ENCODE measurements at regions not wholly inside any gene's neighbourhood (a gene's known extent, or its start where the extent isn't known, plus 50 kb on each side); places are given as distances from the start of the nearest gene placed in this dataset.
"Not testable (repeated sequence)": the region's sequence is repeated elsewhere in the genome, so short reads cannot be mapped to it uniquely, and the experiment has no call there.

GRCh38 chr16:16489466-16489865 is 110.5 kb downstream of the NPIPA7 start:
- H2BK5ac ChIP-seq (ENCODE audit: low read depth, low read length, poor library complexity, severe bottlenecking); H2BK20ac ChIP-seq (ENCODE audit: low read depth, low read length); H3K27me3 ChIP-seq (ENCODE audit: control insufficient read depth, insufficient read depth, low read length); H3K18ac ChIP-seq (ENCODE audit: low read depth, low read length); H2BK15ac ChIP-seq (ENCODE audit: low read depth, low read length); DNase-seq; H3K9me1 ChIP-seq (ENCODE audit: insufficient read depth, low read length); H4K5ac ChIP-seq (ENCODE audit: low read depth, low read length); H3K27ac ChIP-seq (ENCODE audit: insufficient read depth, low read length); CTCF ChIA-PET; H4K20me1 ChIP-seq (ENCODE audit: insufficient read depth, low read length); H2AK5ac ChIP-seq (ENCODE audit: low read depth, low read length); H4K8ac ChIP-seq (ENCODE audit: low read depth in 2 of 2, low read length in 2 of 2); H3K56ac ChIP-seq (ENCODE audit: extremely low read depth, insufficient read depth, low read length); H4K91ac ChIP-seq (ENCODE audit: insufficient read depth, low read depth, low read length); H3K79me1 ChIP-seq (ENCODE audit: low read depth in 1 of 2, low read length in 2 of 2); H3K23ac ChIP-seq (ENCODE audit: low read depth, low read length); H3K14ac ChIP-seq (replicated peaks; ENCODE audit: low read depth, low read length); H3K4me3 ChIP-seq (ENCODE audit: insufficient read depth, low read depth, low read length); H3K9ac ChIP-seq (ENCODE audit: low read depth, low read length); H3K4me1 ChIP-seq (ENCODE audit: control insufficient read depth, insufficient read depth, low read length); H3K4me2 ChIP-seq (ENCODE audit: low read depth, low read length); intact Hi-C loops (cut with micrococcal nuclease); BruUV-seq (replicated peaks); H3K4ac ChIP-seq (ENCODE audit: low read depth, low read length); POLR2A ChIA-PET (ENCODE audit: unreplicated experiment); H2AK9ac ChIP-seq (replicated peaks; ENCODE audit: low read depth, low read length, poor library complexity); H3K9me3 ChIP-seq (ENCODE audit: control insufficient read depth, insufficient read depth, low read length); H3K36me3 ChIP-seq (ENCODE audit: control insufficient read depth, insufficient read depth, low read length); dilution Hi-C loops (cut with HindIII; ENCODE audit: low sequenced_read_pairs, unreplicated experiment); H2BK120ac ChIP-seq (ENCODE audit: low read depth, low read length); in situ Hi-C loops (cut with MboI; ENCODE audit: low sequenced_read_pairs); H2AFZ ChIP-seq (replicated peaks; ENCODE audit: low read length, poor library complexity); ATAC-seq (ENCODE audit: low read depth): not testable (repeated sequence)
- WGBS, 2 experiments (ENCODE audit: extremely low coverage in 2 of 2, insufficient read length in 1 of 2) = no CpG with 5 or more reads among the region's 15 CpGs

DNA sequence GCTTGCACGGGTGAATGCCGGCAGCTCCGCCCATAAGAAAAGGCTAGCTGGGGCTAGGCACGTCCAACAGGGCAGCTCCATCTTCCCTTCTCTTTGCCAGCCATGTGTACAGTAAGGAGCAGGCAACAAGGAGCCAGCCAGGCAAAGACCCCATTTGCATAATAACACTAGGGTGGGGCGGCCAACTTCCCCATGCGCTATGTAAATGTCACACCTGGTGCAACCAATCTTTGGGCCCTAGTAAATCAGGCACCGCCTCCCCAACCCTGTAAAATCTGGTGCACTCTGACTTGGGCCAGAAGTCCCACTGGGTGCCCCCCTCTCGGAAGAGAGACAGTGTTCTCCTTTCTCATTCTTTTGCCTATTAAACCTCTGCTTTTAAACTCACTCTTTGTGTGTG is 115.2 kb downstream of the NPIPA7 start:
- H4K5ac ChIP-seq (ENCODE audit: low read depth, low read length); H3K14ac ChIP-seq (replicated peaks; ENCODE audit: low read depth, low read length); H3K27ac ChIP-seq (ENCODE audit: insufficient read depth, low read length); in situ Hi-C loops (cut with MboI; ENCODE audit: low sequenced_read_pairs); H3K27me3 ChIP-seq (ENCODE audit: control insufficient read depth, insufficient read depth, low read length); CTCF ChIA-PET; H3K4me1 ChIP-seq (ENCODE audit: control insufficient read depth, insufficient read depth, low read length); H2AFZ ChIP-seq (replicated peaks; ENCODE audit: low read length, poor library complexity); H3K9me3 ChIP-seq (ENCODE audit: control insufficient read depth, insufficient read depth, low read length); H4K8ac ChIP-seq (ENCODE audit: low read depth in 2 of 2, low read length in 2 of 2); H2BK120ac ChIP-seq (ENCODE audit: low read depth, low read length); H3K9ac ChIP-seq (ENCODE audit: low read depth, low read length); H4K91ac ChIP-seq (ENCODE audit: insufficient read depth, low read depth, low read length); dilution Hi-C loops (cut with HindIII; ENCODE audit: low sequenced_read_pairs, unreplicated experiment); BruUV-seq (replicated peaks); H2BK5ac ChIP-seq (ENCODE audit: low read depth, low read length, poor library complexity, severe bottlenecking); H3K4me2 ChIP-seq (ENCODE audit: low read depth, low read length); H2BK15ac ChIP-seq (ENCODE audit: low read depth, low read length); H4K20me1 ChIP-seq (ENCODE audit: insufficient read depth, low read length); POLR2A ChIA-PET (ENCODE audit: unreplicated experiment); H3K79me1 ChIP-seq (ENCODE audit: low read depth in 1 of 2, low read length in 2 of 2); H2AK9ac ChIP-seq (replicated peaks; ENCODE audit: low read depth, low read length, poor library complexity); H3K36me3 ChIP-seq (ENCODE audit: control insufficient read depth, insufficient read depth, low read length); H2AK5ac ChIP-seq (ENCODE audit: low read depth, low read length); H3K23ac ChIP-seq (ENCODE audit: low read depth, low read length); ATAC-seq (ENCODE audit: low read depth); H3K4ac ChIP-seq (ENCODE audit: low read depth, low read length); DNase-seq; intact Hi-C loops (cut with micrococcal nuclease); H2BK20ac ChIP-seq (ENCODE audit: low read depth, low read length); H3K4me3 ChIP-seq (ENCODE audit: insufficient read depth, low read depth, low read length); H3K18ac ChIP-seq (ENCODE audit: low read depth, low read length); H3K9me1 ChIP-seq (ENCODE audit: insufficient read depth, low read length); H3K56ac ChIP-seq (ENCODE audit: extremely low read depth, insufficient read depth, low read length): not testable (repeated sequence)
- WGBS, 2 experiments (ENCODE audit: extremely low coverage in 2 of 2, insufficient read length in 1 of 2) = no CpG with 5 or more reads among the region's 8 CpGs
